ENCODE measurements at regions not wholly inside any gene's neighbourhood (a gene's known extent, or its start where the extent isn't known, plus 50 kb on each side); places are given as distances from the start of the nearest gene placed in this dataset.
A peak's percentile ranks its signal among the peaks of the same experiment; 100 is the strongest.

- DNase-seq: no peak
These were observed 368.8 kb downstream of the ETNK1 start for GRCh38 chr12:22993609-22994315.

- DNase-seq: no peak
These were observed 369.3 kb downstream of the ETNK1 start for GRCh38 chr12:22994316-22994675.

GRCh38 chr12:23001487-23001886, 376.5 kb downstream of the ETNK1 start:
- DNase-seq: no peak

DNA sequence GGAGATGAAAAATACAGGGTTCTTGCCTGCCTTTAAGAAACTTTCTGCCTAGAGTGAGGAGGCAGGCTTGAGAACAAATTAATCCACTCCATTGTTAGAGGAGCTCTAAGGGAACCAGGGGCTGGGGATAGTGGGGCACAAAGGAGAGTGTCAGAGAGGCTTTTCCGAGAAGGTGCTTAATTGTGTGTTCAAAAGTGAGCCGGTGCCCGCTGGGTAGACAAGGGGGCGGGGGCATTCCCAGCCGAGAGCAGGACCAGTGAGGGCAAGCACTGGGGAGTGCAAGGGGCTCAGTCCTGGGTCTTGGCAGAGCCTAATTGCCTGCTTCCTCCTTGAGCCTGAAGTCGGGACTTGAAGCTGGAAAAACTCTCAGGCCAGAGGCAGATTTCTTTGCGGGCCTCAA, 377.4 kb downstream of the ETNK1 start:
- DNase-seq: no peak

GRCh38 chr12:23004473-23005020, 379.6 kb downstream of the ETNK1 start:
- DNase-seq: no peak

GRCh38 chr12:23005387-23005786, 380.4 kb downstream of the ETNK1 start:
- no peak for DNase-seq

GRCh38 chr12:23006413-23006812, 381.4 kb downstream of the ETNK1 start:
- DNase-seq: no peak

- peak; percentile 55 for DNase-seq
These were observed 383.7 kb downstream of the ETNK1 start for GRCh38 chr12:23008623-23009022.

DNA sequence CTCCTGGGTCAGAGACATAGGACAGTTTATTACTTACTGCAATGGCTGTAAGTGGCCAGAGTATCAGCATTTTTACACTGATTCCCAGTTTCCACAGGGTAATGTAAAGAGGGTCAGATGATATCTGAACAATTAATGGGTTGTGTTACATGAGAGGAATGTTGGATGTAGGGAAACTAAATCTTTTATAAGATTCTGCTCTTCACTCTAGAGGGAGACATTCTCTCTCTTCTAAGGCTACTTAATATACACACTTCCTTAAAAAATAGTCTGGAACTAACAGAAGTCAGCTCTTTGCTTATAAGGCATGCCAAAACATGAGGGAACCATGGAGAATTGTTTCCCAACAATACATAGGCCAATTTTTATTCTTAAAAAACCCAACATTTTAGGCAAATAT, 389.8 kb downstream of the ETNK1 start:
- no peak for DNase-seq

DNA sequence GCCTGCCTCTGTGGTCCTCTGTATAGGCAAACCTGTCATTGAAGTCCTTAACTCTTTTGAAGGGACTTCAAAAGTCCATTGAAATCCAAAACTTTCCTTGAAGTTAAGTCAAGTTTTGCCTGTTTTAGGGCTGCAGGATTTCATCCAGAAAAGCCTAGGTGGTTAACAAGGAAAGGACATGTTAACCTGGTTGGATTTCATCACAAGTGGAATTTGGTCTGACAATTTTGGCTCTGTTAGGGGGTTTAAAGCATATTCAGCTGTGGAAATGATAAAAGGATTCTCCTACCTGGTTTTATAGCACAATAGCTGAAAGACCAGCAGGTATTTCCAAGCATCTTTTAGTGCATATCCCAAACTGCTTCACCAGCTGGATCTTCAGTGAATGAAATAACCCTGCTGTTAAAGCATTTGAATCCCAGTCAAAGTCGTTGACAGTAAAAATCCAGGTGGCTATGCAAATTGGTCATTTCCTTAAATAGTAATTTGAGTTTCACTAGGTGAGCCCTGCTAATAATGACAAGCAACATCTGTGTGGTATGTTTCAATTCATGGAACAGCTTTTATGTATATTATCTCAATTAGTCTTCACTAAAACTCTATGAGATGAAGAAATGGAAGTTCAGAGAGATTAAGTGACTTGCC, 400.5 kb downstream of the ETNK1 start:
- no peak for DNase-seq

DNA sequence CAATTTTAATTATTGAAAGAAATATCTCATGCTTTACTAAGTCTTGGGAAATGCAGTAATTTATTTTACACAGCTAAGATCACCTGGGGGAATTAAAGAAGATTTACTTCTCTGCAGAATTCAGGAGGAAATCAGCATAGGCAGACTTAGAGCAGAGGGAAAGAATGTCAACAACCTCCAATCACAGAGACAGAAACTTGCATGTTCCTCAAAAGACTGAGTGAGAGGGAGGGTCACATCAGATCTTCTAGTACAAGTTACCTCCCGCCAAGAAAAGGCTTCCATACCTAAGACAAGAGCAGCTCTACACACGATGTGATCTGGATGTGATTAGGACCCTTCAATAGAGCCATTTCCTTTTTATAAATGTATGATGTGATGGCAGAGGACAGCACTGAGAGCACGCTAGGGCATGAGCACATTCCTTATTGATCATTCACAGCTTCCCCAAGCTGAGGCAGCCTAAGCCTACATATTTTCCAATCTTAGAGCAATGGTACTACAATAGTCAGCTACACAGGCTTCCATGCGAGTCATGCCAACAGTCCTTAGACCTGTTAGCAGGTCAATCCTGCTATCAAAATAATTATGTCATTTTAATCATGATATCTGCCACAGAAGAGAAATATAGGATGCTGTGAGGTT, 403.3 kb downstream of the ETNK1 start:
- DNase-seq: no peak

DNA sequence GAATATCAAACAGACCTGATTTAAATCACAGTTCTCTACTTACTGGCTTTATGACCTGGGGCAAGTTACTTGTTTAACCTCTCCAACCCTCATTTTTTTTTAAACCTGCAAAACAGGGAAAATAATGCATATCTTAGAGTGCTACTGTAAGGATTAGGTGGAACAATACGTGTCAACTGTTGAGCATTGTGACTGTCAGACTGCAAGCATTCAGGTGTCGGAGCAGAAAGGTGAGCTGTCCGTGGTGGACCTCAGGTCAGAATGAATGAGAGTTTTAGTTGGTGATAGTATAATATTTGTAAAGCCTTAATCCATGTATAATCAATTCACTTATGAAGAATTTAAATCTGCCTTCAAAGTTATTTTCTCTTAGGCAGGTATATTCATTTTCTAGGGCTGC, 404.2 kb downstream of the ETNK1 start:
- no peak for DNase-seq

GRCh38 chr12:23039834-23040233, 414.9 kb downstream of the ETNK1 start:
- no peak for DNase-seq

- no peak for DNase-seq
These were observed 416.8 kb downstream of the ETNK1 start for GRCh38 chr12:23041774-23042173.

DNA sequence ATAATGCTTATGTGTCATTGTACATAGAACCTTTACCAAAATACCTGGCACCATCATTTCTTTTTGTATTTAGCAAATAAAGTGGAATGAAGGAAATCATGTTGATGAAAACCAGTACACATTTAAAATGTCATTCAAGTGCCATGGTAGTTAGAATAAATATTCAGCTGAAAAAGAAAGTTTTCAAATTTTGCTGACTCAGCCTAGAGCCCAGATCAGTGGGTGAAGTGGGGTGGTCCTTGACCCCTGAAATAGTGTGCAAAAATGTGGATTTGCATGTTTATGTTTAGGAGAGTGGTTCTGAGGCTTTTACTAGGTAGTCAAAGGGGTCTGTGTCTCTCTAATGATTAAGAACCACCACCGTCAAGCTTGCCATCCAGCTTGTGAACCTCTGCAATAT, 418.7 kb downstream of the ETNK1 start:
- no peak for DNase-seq

DNA sequence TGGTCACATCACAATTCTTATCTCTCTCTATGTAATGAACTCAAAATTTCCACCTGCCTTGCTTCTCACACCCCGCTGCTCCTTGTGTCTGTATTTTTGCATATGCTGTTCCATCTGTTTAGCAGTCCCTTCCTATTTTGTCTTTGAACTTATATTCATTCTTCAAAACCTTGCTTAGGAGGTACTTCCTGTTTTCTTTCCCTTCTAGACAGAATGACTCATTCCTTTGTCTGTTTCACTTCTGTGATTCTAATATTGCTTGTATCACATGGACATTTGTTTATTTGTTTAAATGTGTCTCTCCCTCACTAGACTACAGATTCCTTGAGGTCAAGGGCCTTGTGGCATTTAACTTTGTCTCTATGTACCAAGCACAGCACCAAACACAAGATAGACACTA, 424.2 kb downstream of the ETNK1 start:
- no peak for DNase-seq

DNA sequence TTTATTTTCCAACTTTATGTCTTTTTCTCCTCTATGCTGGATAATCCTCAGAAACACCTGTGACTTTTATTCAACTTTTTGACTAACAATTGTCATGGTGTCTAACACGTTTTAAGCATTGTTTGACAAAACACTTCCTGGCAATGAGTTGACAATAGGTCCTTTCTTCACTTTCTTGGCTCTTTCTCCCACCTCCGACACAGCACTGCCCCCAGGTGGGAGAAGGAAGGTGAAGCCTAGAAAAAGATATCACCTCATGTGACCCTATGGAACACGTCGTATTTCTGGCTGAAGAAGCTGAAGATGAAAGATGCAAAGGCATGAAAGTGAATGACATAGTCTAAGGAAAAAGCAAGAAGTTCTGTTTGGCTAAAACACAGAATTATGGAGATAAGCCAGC, 430.0 kb downstream of the ETNK1 start:
- no peak for DNase-seq

GRCh38 chr12:23057571-23057970, 432.6 kb downstream of the ETNK1 start:
- DNase-seq: no peak

GRCh38 chr12:23060161-23060560, 435.2 kb downstream of the ETNK1 start:
- no peak for DNase-seq

- no peak for DNase-seq
These were observed 438.2 kb downstream of the ETNK1 start for GRCh38 chr12:23063206-23063605.

GRCh38 chr12:23066095-23066494, 441.1 kb downstream of the ETNK1 start:
- no peak for DNase-seq

DNA sequence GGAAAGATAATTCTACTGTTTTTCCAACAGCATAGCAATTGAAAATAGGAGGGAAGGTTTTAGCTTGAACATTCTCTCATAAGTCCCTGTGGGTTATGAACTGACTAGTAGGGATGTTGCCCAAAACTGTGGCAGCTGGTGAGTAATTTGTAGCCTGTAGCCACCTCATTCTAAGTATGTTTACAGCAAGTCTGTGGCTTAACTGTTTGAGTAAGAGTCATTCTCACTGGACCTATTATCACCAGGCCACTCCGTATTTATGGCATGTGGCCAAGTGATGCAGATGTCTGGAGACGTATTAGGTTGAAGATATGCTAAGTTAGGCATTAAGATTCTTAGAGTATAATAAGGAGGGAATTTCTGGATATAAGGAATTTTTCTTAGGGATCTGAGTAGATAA, 458.3 kb downstream of the ETNK1 start:
- no peak for DNase-seq

DNA sequence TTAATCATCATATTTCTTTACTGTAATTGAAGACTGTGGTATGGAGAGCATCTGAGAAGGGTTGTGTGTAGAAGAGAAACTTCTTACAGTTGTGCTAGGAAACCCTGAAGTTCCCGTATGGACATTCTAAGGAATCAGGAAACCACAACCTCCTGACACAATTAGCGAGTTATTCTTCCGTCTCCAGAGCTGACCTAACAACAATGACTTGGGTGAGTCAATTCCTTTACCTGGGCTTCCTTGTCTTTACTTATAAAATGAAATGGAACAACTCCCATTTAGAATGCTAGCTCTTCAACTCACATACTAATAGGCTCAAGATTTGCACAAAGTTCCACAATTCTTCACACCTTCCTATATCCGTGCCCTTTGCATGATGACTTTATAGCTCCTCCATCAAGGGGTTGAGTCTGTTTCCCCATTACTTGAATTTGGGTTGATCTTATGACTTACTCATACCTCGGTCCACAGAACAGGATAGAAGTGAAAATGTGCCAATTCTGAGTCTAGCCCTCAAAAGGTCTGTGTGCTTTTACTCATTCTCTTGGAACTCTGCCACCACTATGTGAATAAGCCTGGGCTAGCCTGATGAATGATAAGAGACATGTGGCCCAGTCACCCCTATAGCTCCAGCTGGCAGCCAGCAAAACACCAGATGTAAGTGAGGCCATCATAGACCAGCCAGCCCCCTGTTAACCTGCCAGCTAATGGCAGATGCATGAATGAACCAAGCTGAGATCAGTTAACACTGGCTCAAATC, 459.4 kb downstream of the ETNK1 start:
- DNase-seq: no peak
